ENCODE measurements at regions not wholly inside any gene's neighbourhood (a gene's known extent, or its start where the extent isn't known, plus 50 kb on each side); places are given as distances from the start of the nearest gene placed in this dataset.
"Not testable (repeated sequence)": the region's sequence is repeated elsewhere in the genome, so short reads cannot be mapped to it uniquely, and the experiment has no call there.

DNA sequence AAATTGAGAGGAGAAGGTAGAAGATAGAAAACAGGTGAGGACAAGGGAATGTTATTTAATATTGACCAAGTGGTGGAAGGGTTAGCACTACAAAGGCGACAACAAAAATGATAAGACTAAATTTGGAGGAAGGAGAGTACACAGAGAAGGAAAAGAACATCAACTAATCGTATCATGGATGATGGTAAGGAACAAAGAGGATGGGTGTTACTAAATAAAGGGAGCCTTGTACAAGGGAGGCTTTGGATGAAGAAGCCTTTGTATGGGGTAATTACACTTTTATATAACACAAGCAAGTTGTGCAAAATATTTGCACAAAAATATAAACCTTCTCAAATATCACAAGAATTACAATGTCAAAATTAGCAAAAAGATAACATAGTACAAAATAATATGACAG is 125.7 kb downstream of the ZNF608 start:
- DNase-seq (ENCODE audit: low read depth) = no peak

- DNase-seq (ENCODE audit: low read depth) = no peak
These were observed 127.3 kb downstream of the ZNF608 start for GRCh38 chr5:124619121-124619520.

- DNase-seq (ENCODE audit: low read depth) = no peak
These were observed 128.7 kb downstream of the ZNF608 start for GRCh38 chr5:124617787-124618186.

DNA sequence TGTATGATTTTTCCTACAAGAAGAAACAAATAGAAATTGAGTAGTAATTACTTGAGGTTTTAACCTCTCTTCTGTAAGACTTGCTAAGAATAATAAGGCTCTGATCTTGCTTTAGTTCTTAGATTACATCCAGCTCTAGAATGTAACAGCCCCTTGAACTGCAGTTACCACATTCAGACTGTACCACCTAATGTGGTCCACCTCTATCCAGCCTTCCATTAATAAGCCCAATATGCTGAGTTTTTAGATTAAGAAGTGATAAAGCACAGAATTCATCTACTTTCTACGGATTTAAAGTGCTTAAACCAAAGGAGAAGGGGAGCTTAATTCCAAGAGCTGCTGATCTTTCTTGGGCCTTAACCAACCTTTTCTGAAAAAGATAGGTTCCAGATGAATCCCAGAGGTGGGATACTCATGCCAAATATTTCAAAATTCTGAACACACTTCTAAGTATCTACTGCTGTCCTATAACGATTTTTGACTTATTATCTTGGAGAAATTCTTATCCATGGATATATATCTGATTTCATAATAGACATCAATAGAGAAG is 131.5 kb downstream of the ZNF608 start:
- DNase-seq (ENCODE audit: low read depth) = no peak

DNA sequence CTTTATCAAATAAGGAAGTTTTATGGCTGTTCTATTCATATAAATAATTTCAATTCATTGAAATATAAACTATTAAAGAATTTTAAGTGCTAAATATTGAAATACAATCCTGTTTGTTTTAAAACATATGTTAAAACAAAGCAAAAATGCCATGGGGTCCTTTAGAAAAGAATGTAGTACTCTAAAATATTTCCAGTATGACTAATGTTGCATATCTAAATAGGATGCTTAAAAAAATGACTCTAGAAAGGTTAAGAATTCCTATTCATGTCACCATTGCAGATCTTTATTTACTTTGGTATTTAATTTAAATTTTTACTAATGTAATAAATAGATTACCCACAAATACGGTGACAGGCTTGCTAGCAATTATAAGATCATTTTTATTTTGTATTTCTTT is 132.3 kb downstream of the ZNF608 start:
- no peak for DNase-seq (ENCODE audit: low read depth)

GRCh38 chr5:124613273-124613953 is 133.0 kb downstream of the ZNF608 start:
- DNase-seq (ENCODE audit: low read depth) = no peak

- DNase-seq (ENCODE audit: low read depth) = no peak
These were observed 134.4 kb downstream of the ZNF608 start for GRCh38 chr5:124612023-124612422.

DNA sequence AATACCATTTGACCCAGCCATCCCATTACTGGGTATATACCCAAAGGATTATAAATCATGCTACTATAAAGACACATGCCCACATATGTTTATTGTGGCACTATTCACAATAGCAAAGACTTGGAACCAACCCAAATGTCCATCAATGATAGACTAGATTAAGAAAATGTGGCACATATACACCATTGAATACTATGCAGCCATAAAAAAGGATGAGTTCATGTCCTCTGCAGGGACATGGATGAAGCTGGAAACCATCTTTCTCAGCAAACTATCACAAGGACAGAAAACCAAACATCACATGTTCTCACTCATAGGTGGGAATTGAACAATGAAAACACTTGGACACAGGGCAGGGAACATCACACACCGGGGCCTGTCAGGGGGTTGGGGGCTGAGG is 135.2 kb downstream of the ZNF608 start:
- not testable (repeated sequence) for DNase-seq (ENCODE audit: low read depth)

DNA sequence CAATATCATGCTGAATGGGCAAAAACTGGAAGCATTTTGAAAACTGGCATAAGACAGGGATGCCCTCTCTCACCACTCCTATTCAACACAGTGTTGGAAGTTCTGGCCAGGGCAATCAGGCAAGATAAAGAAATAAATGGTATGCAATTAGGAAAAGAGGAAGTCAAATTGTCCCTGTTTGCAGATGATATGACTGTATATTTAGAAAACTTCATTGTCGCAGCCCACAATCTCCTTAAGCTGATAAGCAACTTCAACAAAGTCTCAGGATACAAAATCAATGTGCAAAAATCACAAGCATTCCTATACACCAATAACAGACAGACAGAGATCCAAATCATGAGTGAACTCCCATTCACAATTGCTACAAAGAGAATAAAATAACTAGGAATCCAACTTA is 136.8 kb downstream of the ZNF608 start:
- not testable (repeated sequence) for DNase-seq (ENCODE audit: low read depth)

DNA sequence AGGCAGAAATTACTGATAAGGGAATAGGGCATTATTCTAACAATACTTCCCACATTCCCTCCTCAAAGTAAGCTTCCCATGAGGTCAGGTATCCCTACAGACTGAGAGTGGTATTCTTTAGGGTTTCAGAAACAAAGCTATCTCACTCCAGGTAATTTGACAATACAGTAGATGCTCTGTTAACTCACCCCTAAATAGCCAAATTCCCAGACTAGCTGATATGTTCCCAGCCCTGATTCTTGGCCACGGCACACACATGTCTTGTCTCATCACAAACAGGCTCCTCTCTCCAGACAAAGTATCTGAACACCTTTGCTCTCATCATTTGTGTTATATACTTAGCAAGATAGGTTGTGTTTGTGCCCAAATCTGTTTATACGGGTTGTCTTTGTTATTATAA is 139.9 kb downstream of the ZNF608 start:
- DNase-seq (ENCODE audit: low read depth) = no peak

GRCh38 chr5:124606093-124606492 is 140.3 kb downstream of the ZNF608 start:
- DNase-seq (ENCODE audit: low read depth) = no peak

DNA sequence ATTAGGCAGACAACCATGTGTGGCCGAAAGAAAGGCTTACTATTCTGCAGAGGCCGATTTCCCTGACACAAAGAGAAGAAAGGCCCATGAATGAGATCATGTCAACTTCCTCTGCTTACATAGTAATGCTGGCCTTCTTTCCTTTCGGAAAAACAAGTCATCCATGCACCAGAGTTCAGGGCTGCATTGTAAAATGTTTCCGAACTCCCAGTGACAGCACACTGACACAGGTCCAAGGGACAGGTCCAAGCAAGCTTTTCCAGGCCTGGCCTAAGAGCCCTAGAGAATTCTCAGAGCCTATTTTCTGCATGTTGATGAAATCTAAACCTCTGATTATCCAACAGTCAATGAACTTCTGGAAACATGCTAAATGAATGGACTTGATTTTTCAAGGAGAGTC is 140.9 kb downstream of the ZNF608 start:
- DNase-seq (ENCODE audit: low read depth) = no peak

GRCh38 chr5:124604419-124604818 is 142.0 kb downstream of the ZNF608 start:
- no peak for DNase-seq (ENCODE audit: low read depth)

DNA sequence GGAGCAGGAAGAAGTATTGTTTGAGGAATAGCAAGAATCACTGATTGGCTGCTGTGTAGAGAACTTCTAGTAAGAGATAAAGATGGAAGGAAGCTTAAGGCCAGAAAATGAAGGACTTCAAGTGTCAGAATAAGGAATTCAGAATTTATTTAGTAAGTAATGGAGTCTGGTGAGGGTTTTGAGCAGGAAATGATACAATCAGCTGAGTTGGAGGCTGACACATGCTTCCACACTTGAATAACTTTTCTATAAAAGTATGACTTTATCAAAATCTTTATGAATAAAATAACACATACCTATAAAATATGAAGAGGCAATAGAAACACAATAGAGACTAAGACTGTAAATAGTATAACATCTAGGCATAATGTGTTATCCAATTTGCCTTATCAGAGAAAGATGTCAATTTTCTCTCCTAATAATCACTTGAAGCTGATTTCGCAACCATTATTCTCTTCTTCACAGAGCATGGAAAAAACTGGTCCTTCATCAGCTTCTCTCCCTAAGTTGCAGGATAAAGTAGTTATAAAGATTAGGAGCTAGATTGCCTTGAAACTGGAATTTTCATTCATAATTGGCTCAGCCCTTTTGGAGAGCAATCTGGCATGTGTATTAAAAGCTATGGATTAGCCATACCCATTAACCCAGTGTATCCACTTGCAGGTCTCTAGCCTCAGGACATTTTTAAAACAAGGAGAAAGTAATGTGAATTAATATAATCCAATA is 143.4 kb downstream of the ZNF608 start:
- DNase-seq (ENCODE audit: low read depth) = no peak

GRCh38 chr5:124599028-124599973 is 147.1 kb downstream of the ZNF608 start:
- no peak for DNase-seq (ENCODE audit: low read depth)

- DNase-seq (ENCODE audit: low read depth) = no peak
These were observed 149.6 kb downstream of the ZNF608 start for GRCh38 chr5:124596595-124597421.

GRCh38 chr5:124593952-124594351 is 152.5 kb downstream of the ZNF608 start:
- no peak for DNase-seq (ENCODE audit: low read depth)

DNA sequence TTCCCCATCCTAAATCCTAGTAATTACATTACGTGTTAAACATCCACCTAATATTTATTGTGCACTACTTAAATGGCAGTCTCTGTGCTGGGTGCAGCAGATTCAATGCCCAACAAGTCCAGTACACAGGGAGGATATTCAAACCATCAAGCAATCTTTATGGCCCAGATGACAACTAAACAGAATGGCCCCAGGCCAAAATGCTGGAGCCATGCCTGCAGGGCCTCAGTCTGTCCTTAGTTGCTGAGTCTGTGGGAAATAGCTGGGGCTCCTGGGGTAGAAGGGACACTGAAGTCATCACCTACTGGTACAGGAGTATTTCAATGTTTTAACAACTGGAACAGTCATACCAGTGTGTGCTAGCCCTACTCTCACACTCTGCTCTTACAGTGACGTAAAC is 153.5 kb downstream of the ZNF608 start:
- DNase-seq (ENCODE audit: low read depth) = no peak

GRCh38 chr5:124591583-124591982 is 154.9 kb downstream of the ZNF608 start:
- no peak for DNase-seq (ENCODE audit: low read depth)

DNA sequence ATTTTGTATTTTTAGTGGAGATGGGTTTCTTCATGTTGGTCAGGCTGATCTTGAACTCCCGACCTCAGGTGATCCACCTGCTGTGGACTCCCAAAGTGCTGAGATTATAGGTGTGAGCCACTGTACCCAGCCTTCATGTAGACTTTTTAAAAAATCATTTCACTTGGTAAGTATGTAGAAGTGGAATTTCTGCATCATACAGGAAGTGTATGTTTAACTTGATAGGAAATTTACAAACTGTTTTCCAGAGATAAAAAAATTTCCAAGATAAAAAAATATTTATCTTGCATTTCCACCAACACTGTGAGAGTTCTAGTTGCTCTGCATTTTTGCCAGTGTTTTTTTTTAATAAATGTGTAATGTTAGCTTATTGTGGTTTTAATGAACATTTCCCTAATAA is 155.8 kb downstream of the ZNF608 start:
- DNase-seq (ENCODE audit: low read depth) = no peak

- DNase-seq (ENCODE audit: low read depth) = no peak
These were observed 159.2 kb downstream of the ZNF608 start for GRCh38 chr5:124587280-124587679.

All from CMK (cell line).